ENCODE measurements at regions not wholly inside any gene's neighbourhood (a gene's known extent, or its start where the extent isn't known, plus 50 kb on each side); places are given as distances from the start of the nearest gene placed in this dataset.
A peak's percentile ranks its signal among the peaks of the same experiment; 100 is the strongest.

DNA sequence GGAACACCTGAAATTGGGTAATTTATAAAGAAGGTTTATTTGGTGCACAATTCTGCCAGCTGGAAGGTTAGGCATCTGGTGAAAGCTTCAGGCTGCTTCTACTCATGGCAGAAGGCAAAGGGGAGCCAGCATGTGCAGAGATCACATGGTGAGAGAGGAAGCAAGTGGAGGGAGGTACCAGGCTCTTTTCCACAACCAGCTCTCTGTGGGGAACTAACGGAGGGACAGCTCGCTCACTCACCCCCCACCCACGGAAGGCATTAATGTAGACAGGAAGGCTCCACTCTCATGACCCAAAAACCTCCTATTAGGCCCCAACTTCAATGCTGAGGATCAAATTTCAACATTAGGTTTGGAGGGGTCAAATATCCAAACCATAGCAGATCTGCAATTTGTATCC, 75.6 kb upstream of the ARHGAP32 start:
- Histone ChIP-seq H3K27me3 (no peaks in the 10 kb centered on the region), H3K9ac (no peak overlapping the region), H4K20me1 (peaks cover 0 to 33% (median 0%) of the 10 kb centered on the region in 11 experiments; a peak in 3 of 22 replicates), H3K4me3 (no peak overlapping the region), H3K4me2 (peak overlapping the region in 7 of 11 experiments; percentile 5 to 58 (median 26); a peak in 11 of 22 replicates), H3K27ac (no peak overlapping the region), H3K9me3 (replicated peaks in 1 of 11) (peaks cover 0 to 11% (median 4%) of the 10 kb centered on the region in 11 experiments; a peak in 7 of 22 replicates), H3K4me1 (peaks cover 7 to 35% (median 23%) of the 10 kb centered on the region in 10 experiments; a peak in 18 of 20 replicates), H3K36me3 (peaks cover 0 to 20% (median 8%) of the 10 kb centered on the region in 11 experiments; a peak in 7 of 22 replicates)
- no peak for TF ChIP-seq Cebpa-rat (IDR thresholded peaks at IDR 0.05)

DNA sequence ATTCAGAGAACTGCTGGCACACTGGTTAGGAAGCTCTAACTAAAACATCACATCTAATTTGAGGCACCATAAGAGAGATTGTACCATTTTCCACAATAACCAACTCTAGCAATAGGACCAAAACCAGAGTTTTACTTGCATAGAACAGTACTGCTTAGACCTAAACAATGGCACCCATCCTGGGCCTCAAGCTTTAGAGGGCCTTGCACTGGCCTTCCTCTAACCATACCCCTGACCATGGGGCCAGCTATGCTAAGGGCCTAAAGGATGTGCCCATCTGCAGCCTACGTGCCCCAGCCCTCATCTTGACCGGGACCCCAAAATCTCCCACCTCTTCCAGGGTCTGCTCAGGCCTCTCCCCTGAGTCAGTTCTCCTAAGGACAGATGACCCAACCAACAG, 74.4 kb upstream of the ARHGAP32 start:
- Histone ChIP-seq H3K27me3 (no peaks in the 10 kb centered on the region), H3K4me1 (peaks cover 7 to 43% (median 24%) of the 10 kb centered on the region in 10 experiments; a peak in 18 of 20 replicates), H3K27ac (no peak overlapping the region), H3K4me2 (no peak overlapping the region), H3K4me3 (no peak overlapping the region), H3K9ac (no peak overlapping the region), H4K20me1 (peaks cover 0 to 27% (median 0%) of the 10 kb centered on the region in 11 experiments; a peak in 2 of 22 replicates), H3K36me3 (peaks cover 0 to 20% (median 8%) of the 10 kb centered on the region in 11 experiments; a peak in 7 of 22 replicates), H3K9me3 (replicated peaks in 1 of 11) (peaks cover 0 to 11% (median 4%) of the 10 kb centered on the region in 11 experiments; a peak in 7 of 22 replicates)
- TF ChIP-seq Cebpa-rat (IDR thresholded peaks at IDR 0.05): no peak

DNA sequence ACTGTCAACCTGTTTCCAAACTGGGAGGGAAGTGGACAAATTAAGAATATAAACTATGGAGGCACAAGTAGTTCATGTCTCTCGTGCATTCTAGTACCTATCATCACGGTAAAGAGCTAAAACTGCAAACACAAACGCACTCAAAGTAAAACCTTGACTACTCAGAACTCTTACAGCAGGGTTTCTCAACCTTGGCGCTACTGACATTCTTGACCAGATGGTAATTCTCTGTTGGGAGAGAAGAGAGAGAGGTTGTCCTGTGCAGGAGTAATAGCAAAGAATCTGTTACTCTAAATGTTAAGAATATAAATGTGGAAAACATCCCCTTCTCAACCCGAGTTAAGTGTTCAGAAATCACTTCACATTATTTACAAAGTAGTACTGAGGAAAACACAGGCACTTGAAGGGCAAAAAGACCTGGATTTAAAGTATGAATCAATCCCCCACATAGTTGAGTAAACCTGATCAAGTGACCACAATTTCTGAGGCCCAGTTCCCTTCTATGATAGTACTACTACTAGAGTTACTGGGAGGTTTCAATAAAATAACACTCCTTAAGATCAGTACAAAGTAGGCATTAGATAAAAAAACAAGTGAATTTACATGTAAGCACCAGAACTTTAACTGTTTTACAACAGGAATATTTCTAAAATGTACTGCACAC, 73.1 kb upstream of the ARHGAP32 start:
- no peak for TF ChIP-seq Cebpa-rat (IDR thresholded peaks at IDR 0.05)

DNA sequence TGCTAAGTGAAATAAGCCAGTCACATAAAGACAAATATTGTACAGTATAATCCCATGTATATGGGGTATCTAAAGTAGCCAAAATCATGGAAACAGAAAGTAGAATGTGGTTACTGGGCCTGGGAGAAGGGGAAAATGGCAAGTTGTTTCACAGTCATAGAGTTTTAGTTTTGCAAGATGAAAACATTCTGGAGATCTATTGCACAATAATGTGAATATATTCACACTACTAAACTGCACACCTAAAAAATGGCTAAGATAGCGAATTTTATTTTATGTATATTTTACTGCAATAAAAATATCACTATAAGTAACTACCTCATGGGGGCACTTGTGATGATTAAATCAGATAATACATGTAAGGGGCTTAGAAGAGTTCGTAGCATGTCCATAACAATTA, 72.0 kb upstream of the ARHGAP32 start:
- Histone ChIP-seq H3K4me2 (peak overlapping the region in 2 of 11 experiments; percentile 16 to 38; a peak in 2 of 22 replicates), H4K20me1 (peaks cover 0 to 6% (median 0%) of the 10 kb centered on the region in 11 experiments; a peak in 2 of 22 replicates), H3K4me1 (peaks cover 10 to 55% (median 36%) of the 10 kb centered on the region in 10 experiments; a peak in 19 of 20 replicates)

More for the DNA sequence above, 73.1 kb upstream of the ARHGAP32 start:
- Histone ChIP-seq H3K4me3 (no peak overlapping the region), H3K27ac (no peak overlapping the region), H3K9me3 (replicated peaks in 1 of 11) (peaks cover 0 to 11% (median 4%) of the 10 kb centered on the region in 11 experiments; a peak in 7 of 22 replicates), H3K4me1 (peaks cover 6 to 44% (median 31%) of the 10 kb centered on the region in 10 experiments; a peak in 19 of 20 replicates), H3K4me2 (no peak overlapping the region), H3K27me3 (no peaks in the 10 kb centered on the region), H4K20me1 (peaks cover 0 to 14% (median 0%) of the 10 kb centered on the region in 11 experiments; a peak in 2 of 22 replicates), H3K36me3 (peaks cover 0 to 20% (median 8%) of the 10 kb centered on the region in 11 experiments; a peak in 7 of 22 replicates), H3K9ac (no peak overlapping the region)

DNA sequence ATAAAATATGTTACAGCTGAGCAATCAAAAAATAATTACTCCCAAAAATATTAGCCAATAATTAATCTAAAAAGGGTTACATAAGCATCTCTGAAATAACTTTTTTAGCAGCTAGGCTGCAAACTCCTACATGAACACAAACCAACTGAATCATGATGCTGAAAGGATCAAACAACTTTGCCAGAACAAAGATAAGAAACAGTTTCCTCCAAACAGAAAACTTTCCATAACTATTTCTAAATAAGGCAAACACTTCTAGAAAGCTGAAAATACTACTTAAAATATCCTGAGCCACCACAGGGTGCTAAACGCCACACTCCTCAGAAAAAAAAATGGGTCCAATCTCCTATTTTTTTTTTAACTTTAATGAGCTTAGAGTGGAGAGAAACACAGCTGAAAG, 68.6 kb upstream of the ARHGAP32 start:
- no peak for TF ChIP-seq Cebpa-rat (IDR thresholded peaks at IDR 0.05)
- Histone ChIP-seq H3K4me1 (peaks cover 4 to 42% (median 27%) of the 10 kb centered on the region in 10 experiments; a peak in 17 of 20 replicates), H3K9me3 (replicated peaks in 1 of 11) (peaks cover 0 to 21% (median 14%) of the 10 kb centered on the region in 11 experiments; a peak in 12 of 22 replicates)

More for the DNA sequence above, 72.0 kb upstream of the ARHGAP32 start:
- peak in 2 of 11 experiments; percentile 53 to 60; a peak in 3 of 22 replicates for TF ChIP-seq Cebpa-rat (IDR thresholded peaks at IDR 0.05)
- no peak overlapping the region for H3K9ac ChIP-seq
- no peaks in the 10 kb centered on the region for H3K27me3 ChIP-seq
- no peak overlapping the region for H3K4me3 ChIP-seq
- peaks cover 0 to 8% (median 0%) of the 10 kb centered on the region in 11 experiments; a peak in 6 of 22 replicates for H3K9me3 ChIP-seq (replicated peaks in 1 of 11)
- H3K27ac ChIP-seq: no peak overlapping the region
- H3K36me3 ChIP-seq: peaks cover 0 to 14% (median 8%) of the 10 kb centered on the region in 11 experiments; a peak in 7 of 22 replicates

DNA sequence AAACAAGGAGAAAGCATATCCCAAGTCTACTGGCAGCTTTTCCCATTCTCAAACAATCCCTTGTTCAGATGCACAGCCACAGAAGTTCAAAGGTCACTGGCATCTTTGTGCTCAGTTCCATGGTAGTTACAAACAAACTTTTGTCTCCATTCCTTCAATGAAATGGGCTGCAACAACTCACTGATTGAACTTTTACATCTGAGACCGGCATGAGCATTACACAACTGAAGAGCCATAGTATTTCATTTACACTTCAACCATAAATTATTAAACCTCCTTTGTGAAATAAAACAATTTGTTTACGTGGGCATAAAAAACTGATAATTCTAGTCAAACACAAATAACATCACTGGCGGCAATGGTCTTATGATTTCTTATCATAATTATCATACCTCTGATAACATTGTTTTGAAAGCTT, 67.8 kb upstream of the ARHGAP32 start:
- Histone ChIP-seq H3K36me3 (peaks cover 0 to 18% (median 0%) of the 10 kb centered on the region in 11 experiments; a peak in 6 of 22 replicates), H3K9ac (no peak overlapping the region), H3K9me3 (replicated peaks in 1 of 11) (peaks cover 0 to 29% (median 15%) of the 10 kb centered on the region in 11 experiments; a peak in 12 of 22 replicates), H3K27ac (peak overlapping the region in 1 of 11 experiments; percentile 59; a peak in 1 of 22 replicates), H3K4me2 (peak overlapping the region in 5 of 11 experiments; percentile 24 to 39 (median 30); a peak in 10 of 22 replicates), H4K20me1 (no peaks in the 10 kb centered on the region), H3K4me1 (peaks cover 4 to 42% (median 27%) of the 10 kb centered on the region in 10 experiments; a peak in 17 of 20 replicates), H3K27me3 (no peaks in the 10 kb centered on the region), H3K4me3 (no peak overlapping the region)
- no peak for TF ChIP-seq Cebpa-rat (IDR thresholded peaks at IDR 0.05)

More for the DNA sequence above, 68.6 kb upstream of the ARHGAP32 start:
- peak overlapping the region in 1 of 10 experiments; percentile 19; a peak in 1 of 20 replicates for H3K4me3 ChIP-seq
- no peaks in the 10 kb centered on the region for H3K27me3 ChIP-seq
- H3K36me3 ChIP-seq: peaks cover 0 to 15% (median 0%) of the 10 kb centered on the region in 11 experiments; a peak in 5 of 22 replicates
- peak overlapping the region in 10 of 11 experiments; percentile 15 to 70 (median 40); a peak in 16 of 22 replicates for H3K4me2 ChIP-seq
- peak overlapping the region in 3 of 11 experiments; percentile 16 to 65 (median 25); a peak in 7 of 22 replicates for H3K9ac ChIP-seq
- no peaks in the 10 kb centered on the region for H4K20me1 ChIP-seq
- H3K27ac ChIP-seq: peak overlapping the region in 7 of 11 experiments; percentile 11 to 61 (median 42); a peak in 12 of 22 replicates

DNA sequence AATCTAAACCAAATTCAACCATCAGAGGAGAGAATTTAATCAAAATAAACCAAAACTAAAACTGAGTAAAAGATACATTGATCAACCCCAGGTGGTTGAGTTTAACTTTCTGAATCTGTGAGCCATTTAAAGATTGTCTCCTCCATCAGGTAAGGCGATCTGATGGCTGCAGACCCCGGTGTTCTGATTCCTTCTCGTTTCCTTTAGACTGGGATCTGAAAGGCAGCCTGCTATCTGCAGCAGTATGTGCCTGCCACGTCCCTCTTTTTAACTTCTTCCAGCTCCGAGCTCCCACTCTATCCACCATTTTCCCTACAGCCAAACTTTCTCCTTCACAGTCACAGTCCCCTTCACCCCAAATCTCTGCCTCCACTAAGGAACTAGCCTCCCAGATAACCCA, 66.1 kb upstream of the ARHGAP32 start:
- peaks cover 0 to 18% (median 0%) of the 10 kb centered on the region in 11 experiments; a peak in 5 of 22 replicates for H3K36me3 ChIP-seq
- H4K20me1 ChIP-seq: no peaks in the 10 kb centered on the region
- peaks cover 4 to 42% (median 24%) of the 10 kb centered on the region in 10 experiments; a peak in 16 of 20 replicates for H3K4me1 ChIP-seq
- H3K9me3 ChIP-seq (replicated peaks in 1 of 11): peaks cover 0 to 30% (median 12%) of the 10 kb centered on the region in 11 experiments; a peak in 12 of 22 replicates
- no peak overlapping the region for H3K9ac ChIP-seq
- no peak for TF ChIP-seq Cebpa-rat (IDR thresholded peaks at IDR 0.05)
- H3K27me3 ChIP-seq: no peaks in the 10 kb centered on the region
- H3K4me3 ChIP-seq: no peak overlapping the region
- H3K27ac ChIP-seq: no peak overlapping the region
- no peak overlapping the region for H3K4me2 ChIP-seq

DNA sequence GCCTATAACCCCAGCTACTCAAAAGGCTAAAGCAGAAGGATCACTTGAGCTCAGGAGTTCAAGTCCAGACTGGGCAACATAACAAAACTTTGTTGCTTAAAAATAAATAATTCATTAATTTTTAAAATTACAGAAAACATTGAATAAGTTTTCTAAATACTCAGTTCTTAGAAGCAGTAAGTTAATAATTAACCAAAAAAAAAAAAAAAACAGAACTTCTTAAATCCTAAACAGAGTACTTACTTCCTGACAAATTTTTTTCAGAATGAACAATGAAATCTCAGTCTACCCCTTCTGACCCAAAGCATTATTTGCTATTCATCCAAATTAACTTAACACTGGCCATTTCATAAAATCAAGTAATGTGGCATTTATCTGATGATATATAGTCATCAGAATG, 65.4 kb upstream of the ARHGAP32 start:
- Histone ChIP-seq H3K27ac (no peak overlapping the region), H3K36me3 (peaks cover 0 to 18% (median 0%) of the 10 kb centered on the region in 11 experiments; a peak in 5 of 22 replicates), H4K20me1 (no peaks in the 10 kb centered on the region), H3K4me3 (no peak overlapping the region), H3K9ac (no peak overlapping the region), H3K4me1 (peaks cover 4 to 36% (median 23%) of the 10 kb centered on the region in 10 experiments; a peak in 16 of 20 replicates), H3K9me3 (replicated peaks in 1 of 11) (peaks cover 0 to 33% (median 12%) of the 10 kb centered on the region in 11 experiments; a peak in 12 of 22 replicates), H3K27me3 (no peaks in the 10 kb centered on the region), H3K4me2 (no peak overlapping the region)
- no peak for TF ChIP-seq Cebpa-rat (IDR thresholded peaks at IDR 0.05)
